ENCODE measurements at regions not wholly inside any gene's neighbourhood (a gene's known extent, or its start where the extent isn't known, plus 50 kb on each side); places are given as distances from the start of the nearest gene placed in this dataset.

GRCh38 chrX:118208481-118208880, 91.9 kb upstream of the KLHL13 start:
- intact Hi-C loops (cut with DNase I): no loop called here
- Histone ChIP-seq H3K36me3 (ENCODE audit: control insufficient read depth in 2 of 3, insufficient read depth in 3 of 3, low read length in 3 of 3) (no peaks in the 10 kb centered on the region), H3K9ac (ENCODE audit: low read length in 3 of 3) (no peak overlapping the region), H3K27ac (ENCODE audit: low read depth in 2 of 2, low read length in 2 of 2) (no peak overlapping the region), H3K4me1 (ENCODE audit: control insufficient read depth in 2 of 3, insufficient read depth in 2 of 3, low read depth in 1 of 3, low read length in 3 of 3) (peaks cover 0 to 4% (median 0%) of the 10 kb centered on the region in 3 donors), H3K27me3 (ENCODE audit: control insufficient read depth, insufficient read depth, low read length) (no peaks in the 10 kb centered on the region), H3K4me3 (ENCODE audit: low read length in 3 of 3) (no peak overlapping the region), H3K9me3 (ENCODE audit: control insufficient read depth in 2 of 3, insufficient read depth in 1 of 3, low read length in 3 of 3) (no peaks in the 10 kb centered on the region)
- DNase-seq (no peak), FAIRE-seq (no peak)
- no peak for TF ChIP-seq CTCF (IDR thresholded peaks at IDR 0.05; ENCODE audit: borderline replicate concordance, extremely low read depth, insufficient read depth)

GRCh38 chrX:118211891-118212816, 95.5 kb upstream of the KLHL13 start:
- peaks cover 0 to 9% (median 0%) of the 10 kb centered on the region in 3 donors for H3K4me1 ChIP-seq (ENCODE audit: control insufficient read depth in 2 of 3, insufficient read depth in 2 of 3, low read depth in 1 of 3, low read length in 3 of 3)
- no peak overlapping the region for H3K4me3 ChIP-seq (ENCODE audit: low read length in 3 of 3)
- TF ChIP-seq CTCF (IDR thresholded peaks at IDR 0.05; ENCODE audit: borderline replicate concordance, extremely low read depth, insufficient read depth): no peak
- no peak overlapping the region for H3K27ac ChIP-seq (ENCODE audit: low read depth in 2 of 2, low read length in 2 of 2)
- intact Hi-C loops (cut with DNase I): no loop called here
- FAIRE-seq: no peak
- no peak for DNase-seq
- H3K27me3 ChIP-seq (ENCODE audit: control insufficient read depth, insufficient read depth, low read length): no peaks in the 10 kb centered on the region
- no peaks in the 10 kb centered on the region for H3K9me3 ChIP-seq (ENCODE audit: control insufficient read depth in 2 of 3, insufficient read depth in 1 of 3, low read length in 3 of 3)
- H3K9ac ChIP-seq (ENCODE audit: low read length in 3 of 3): no peak overlapping the region
- H3K36me3 ChIP-seq (ENCODE audit: control insufficient read depth in 2 of 3, insufficient read depth in 3 of 3, low read length in 3 of 3): no peaks in the 10 kb centered on the region

GRCh38 chrX:118212817-118213183, 96.2 kb upstream of the KLHL13 start:
- Histone ChIP-seq H3K27me3 (ENCODE audit: control insufficient read depth, insufficient read depth, low read length) (no peaks in the 10 kb centered on the region), H3K4me1 (ENCODE audit: control insufficient read depth in 2 of 3, insufficient read depth in 2 of 3, low read depth in 1 of 3, low read length in 3 of 3) (peaks cover 0 to 9% (median 0%) of the 10 kb centered on the region in 3 donors), H3K27ac (ENCODE audit: low read depth in 2 of 2, low read length in 2 of 2) (no peak overlapping the region), H3K9me3 (ENCODE audit: control insufficient read depth in 2 of 3, insufficient read depth in 1 of 3, low read length in 3 of 3) (no peaks in the 10 kb centered on the region), H3K36me3 (ENCODE audit: control insufficient read depth in 2 of 3, insufficient read depth in 3 of 3, low read length in 3 of 3) (no peaks in the 10 kb centered on the region), H3K4me3 (ENCODE audit: low read length in 3 of 3) (no peak overlapping the region), H3K9ac (ENCODE audit: low read length in 3 of 3) (no peak overlapping the region)
- no peak for FAIRE-seq
- TF ChIP-seq CTCF (IDR thresholded peaks at IDR 0.05; ENCODE audit: borderline replicate concordance, extremely low read depth, insufficient read depth): no peak
- intact Hi-C loops (cut with DNase I): no loop called here
- DNase-seq: no peak

All from kidney (tissue), 13 donors.